ENCODE measurements at regions not wholly inside any gene's neighbourhood (a gene's known extent, or its start where the extent isn't known, plus 50 kb on each side); places are given as distances from the start of the nearest gene placed in this dataset.

DNA sequence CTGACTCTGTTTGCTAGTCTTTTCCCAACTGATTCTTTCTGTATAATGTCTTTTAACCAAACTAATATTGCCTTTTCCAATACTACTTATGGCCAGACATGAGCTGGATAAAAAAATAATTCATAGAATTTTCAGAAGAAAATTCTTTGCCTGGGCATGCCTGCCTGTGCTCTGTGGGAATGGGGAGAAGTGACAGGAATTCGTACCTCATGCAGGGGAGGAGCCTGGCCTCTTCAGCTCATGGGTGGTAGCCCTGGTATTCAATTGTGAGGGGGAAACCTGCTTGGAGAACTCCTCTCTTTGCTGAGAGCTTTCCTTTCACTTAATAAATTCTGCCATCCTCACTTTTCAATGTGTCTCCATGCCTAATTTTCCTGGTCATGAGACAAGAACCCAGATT, 928.8 kb downstream of the FAM181B start:
- no peak for TF ChIP-seq RAD21 (IDR thresholded peaks at IDR 0.05; ENCODE audit: low read depth)
- no peak for TF ChIP-seq YY1 (IDR thresholded peaks at IDR 0.05; ENCODE audit: low read depth)
- no peak for TF ChIP-seq TEAD4 (IDR thresholded peaks at IDR 0.05)
- no peak for TF ChIP-seq CEBPB (IDR thresholded peaks at IDR 0.05)
- TF ChIP-seq, protein P1, sequence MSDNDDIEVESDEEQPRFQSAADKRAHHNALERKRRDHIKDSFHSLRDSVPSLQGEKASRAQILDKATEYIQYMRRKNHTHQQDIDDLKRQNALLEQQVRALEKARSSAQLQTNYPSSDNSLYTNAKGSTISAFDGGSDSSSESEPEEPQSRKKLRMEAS (IDR thresholded peaks at IDR 0.05), result no peak
- no peak for TF ChIP-seq CREB1 (IDR thresholded peaks at IDR 0.05; ENCODE audit: low read depth)

Measured in Ishikawa (cell line).